NB4 (cell line): ENCODE measurements at regions not wholly inside any gene's neighbourhood (a gene's known extent, or its start where the extent isn't known, plus 50 kb on each side); places are given as distances from the start of the nearest gene placed in this dataset.

Source experiments
- CTCF ChIP-seq: IDR thresholded peaks from one replicate; pipeline ENCODE4 v1.5.1; 2012; ENCODE audit warnings: low read depth, low read length
- MAX ChIP-seq: IDR thresholded peaks from 2 replicates; pipeline ENCODE4 v1.6.1; 2011; ENCODE audit warnings: low read depth, low read length
- POLR2A ChIP-seq: IDR thresholded peaks from 2 replicates; pipeline ENCODE4 v1.6.1; 2011; ENCODE audit warnings: mild to moderate bottlenecking; ENCODE audit not compliant: insufficient read length; ENCODE audit errors: extremely low read depth

GRCh38 chr7:118350260-118350659 lies 125.8 kb downstream of the ANKRD7 start:
- TF ChIP-seq MAX: no peak
- TF ChIP-seq POLR2A: no peak
- no peak for TF ChIP-seq CTCF
